OCI-LY3 (cell line): ENCODE measurements at regions not wholly inside any gene's neighbourhood (a gene's known extent, or its start where the extent isn't known, plus 50 kb on each side); places are given as distances from the start of the nearest gene placed in this dataset.

ENCODE experiments used
- CTCF ChIP-seq: fragments of 200-600, 300-600 bp; sonication (generic); IDR thresholded peaks from 2 replicates; pipeline ENCODE4 v1.5.1; 2014; ENCODE audit warnings: antibody characterized with exemption, low read length, low read depth
- EZH2phosphoT487 ChIP-seq: fragments of 200-600 bp; shearing (Covaris generic); IDR thresholded peaks from 2 replicates; pipeline ENCODE4 v1.6.1; 2018; ENCODE audit warnings: antibody characterized with exemption, mixed run types, low read depth

- TF ChIP-seq CTCF (peak; percentile 87), EZH2phosphoT487 (no peak)
These were observed 157.1 kb downstream of the RGS9 start for GRCh38 chr17:65294181-65294719.
